H1 (cell line): ENCODE measurements at regions not wholly inside any gene's neighbourhood (a gene's known extent, or its start where the extent isn't known, plus 50 kb on each side); places are given as distances from the start of the nearest gene placed in this dataset.

Experiments used
- BRCA1 ChIP-seq: IDR thresholded peaks from 2 replicates; pipeline ENCODE4 v1.6.1; 2012; ENCODE audit warnings: low read depth, low read length, improper control_type of control experiment
- CHD7 ChIP-seq: fragments of 300-600 bp; sonication (generic); IDR thresholded peaks from 2 replicates; pipeline ENCODE4 v1.7.1; 2012; ENCODE audit warnings: low read length, moderate library complexity, mild to moderate bottlenecking, inconsistent platforms; ENCODE audit not compliant: insufficient replicate concordance
- GTF2F1 ChIP-seq: IDR thresholded peaks from 2 replicates; pipeline ENCODE4 v1.6.1; 2012; ENCODE audit warnings: low read depth, low read length, improper control_type of control experiment, borderline replicate concordance
- HDAC6 ChIP-seq: IDR thresholded peaks from one replicate; pipeline ENCODE4 v1.7.1; 2012; ENCODE audit warnings: low read depth, mild to moderate bottlenecking, inconsistent platforms, low read length, moderate library complexity
- RNF2 ChIP-seq: fragments of 200-900, 300-1000 bp; sonication (generic); IDR thresholded peaks from 2 replicates; pipeline ENCODE4 v1.7.1; 2016; ENCODE audit warnings: borderline replicate concordance, low read depth, mild to moderate bottlenecking, antibody characterized with exemption, low read length; ENCODE audit not compliant: poor library complexity, severe bottlenecking; ENCODE audit errors: missing control alignments
- YY1 ChIP-seq: IDR thresholded peaks from 2 replicates; pipeline ENCODE4 v1.6.1; 2011; ENCODE audit warnings: low read depth, mild to moderate bottlenecking, low read length

GRCh38 chr11:42960521-42961088 is 351.2 kb upstream of the API5 start (continued):
- TF ChIP-seq CHD7 (no peak), GTF2F1 (no peak), BRCA1 (no peak), RNF2 (no peak), YY1 (no peak), HDAC6 (no peak)
